K562 (cell line): ENCODE measurements at regions not wholly inside any gene's neighbourhood (a gene's known extent, or its start where the extent isn't known, plus 50 kb on each side); places are given as distances from the start of the nearest gene placed in this dataset.

Experiments
- ATAC-seq: fragments of 200-7000 bp; cut with Tn5 transposase; 3 replicates; pipeline ENCODE4 v1.9.1; 2020; ENCODE audit warnings: moderate library complexity
- BruUV-seq: library from RNA; stranded (reverse); fragments of 400-500 nt; replicated peaks from 2 replicates; lab custom pipeline; 2021; lab: Mats Ljungman, UMichigan
- CTCF ChIA-PET: fragments of 300-600 bp; formaldehyde crosslinking; extraction: SDS; loops from one replicate; lab custom pipeline; 2021; ENCODE audit warnings: low intra/inter-chr PET ratio; lab: Yijun Ruan, JAX
- POLR2A ChIA-PET: fragments of 300-600, 350-650 bp; sonication (Branson Sonifier 250); formaldehyde crosslinking; extraction: SDS; loops from one replicate; lab custom pipeline; 2021; ENCODE audit warnings: antibody characterized with exemption, inconsistent platforms; lab: Yijun Ruan, JAX
- DNase-seq, 4 experiments: peaks; one replicate each; pipeline versions ENCODE4 v3.0.0 to v3.0.0-alpha.2; 2011 to 2018; ENCODE audit warnings: low spot score in 3 of 4, mixed read lengths in 3 of 4; ENCODE audit errors: extremely low read depth in 1 of 4
- FAIRE-seq: peaks from 2 replicates; lab custom pipeline; 2011; peaks lifted over from hg19 to GRCh38; lab: Jason Lieb, UNC
- H2AFZ ChIP-seq: 2 replicates; pipeline ENCODE4 v1.6.0; 2011; ENCODE audit warnings: low read depth, low read length, control low read depth, inconsistent platforms
- H3K27ac ChIP-seq: fragments of 200-600 bp; 3 replicates; pipeline ENCODE4 v1.8.0; 2011; ENCODE audit warnings: low read depth, mild to moderate bottlenecking, control low read depth, inconsistent platforms, low read length, moderate library complexity, mixed read lengths; ENCODE audit errors: extremely low read depth
- H3K27me3 ChIP-seq, 2 experiments: fragments of 300-600 bp in 1 of 2; 2 replicates in 1 of 2; 3 replicates in 1 of 2; pipeline versions ENCODE4 v1.6.0 to v1.8.0; 2011; ENCODE audit warnings: inconsistent platforms in 2 of 2, low read length in 2 of 2, mild to moderate bottlenecking in 1 of 2, mixed read lengths in 1 of 2, moderate library complexity in 1 of 2; ENCODE audit not compliant: control insufficient read depth in 2 of 2, insufficient read depth in 2 of 2
- H3K36me3 ChIP-seq: fragments of 300-600 bp; 3 replicates; pipeline ENCODE4 v1.8.0; 2011; ENCODE audit warnings: mild to moderate bottlenecking, low read length, inconsistent platforms; ENCODE audit not compliant: control insufficient read depth, insufficient read depth
- H3K4me1 ChIP-seq, 2 experiments: fragments of 200-600 bp in 1 of 2; replicated peaks in 1 of 2; 2 replicates in 1 of 2; 3 replicates in 1 of 2; pipeline versions ENCODE4 v1.5.1 to v1.8.0; 2011; ENCODE audit warnings: inconsistent platforms in 2 of 2, low read length in 2 of 2, mild to moderate bottlenecking in 1 of 2, mixed read lengths in 1 of 2, moderate library complexity in 1 of 2; ENCODE audit not compliant: control insufficient read depth in 2 of 2, insufficient read depth in 2 of 2
- H3K4me2 ChIP-seq: 2 replicates; pipeline ENCODE4 v1.6.1; 2011; ENCODE audit warnings: low read length, control low read depth, inconsistent platforms, mixed read lengths; ENCODE audit not compliant: insufficient read depth
- H3K4me3 ChIP-seq: fragments of 200-600 bp; sonication (generic), shearing (Covaris generic); 2 replicates; pipeline ENCODE4 v1.5.1; 2016; ENCODE audit warnings: control low read depth, inconsistent platforms
- H3K79me2 ChIP-seq: fragments of 200-600 bp; 3 replicates; pipeline ENCODE4 v1.8.0; 2011; ENCODE audit warnings: low read length, inconsistent platforms; ENCODE audit not compliant: control insufficient read depth, insufficient read depth
- H3K9ac ChIP-seq, 2 experiments: 2 replicates each; pipeline versions ENCODE4 v1.6.0 to v1.6.1; 2011; ENCODE audit warnings: low read depth in 2 of 2, low read length in 2 of 2, control low read depth in 1 of 2, inconsistent platforms in 1 of 2, mild to moderate bottlenecking in 1 of 2, mixed read lengths in 1 of 2; ENCODE audit not compliant: insufficient read depth in 1 of 2
- H3K9me1 ChIP-seq: one replicate; pipeline ENCODE4 v1.6.0; 2011; ENCODE audit warnings: inconsistent platforms, mild to moderate bottlenecking, low read length, moderate library complexity; ENCODE audit not compliant: control insufficient read depth, insufficient read depth
- H3K9me3 ChIP-seq: replicated peaks from 2 replicates; pipeline ENCODE4 v1.5.1; 2011; ENCODE audit warnings: low read depth, low read length, inconsistent platforms; ENCODE audit not compliant: control insufficient read depth, insufficient read depth
- H4K20me1 ChIP-seq: replicated peaks from 2 replicates; pipeline ENCODE4 v1.6.1; 2011; ENCODE audit warnings: low read length, inconsistent platforms, mixed read lengths; ENCODE audit not compliant: control insufficient read depth, insufficient read depth
- ATF1 ChIP-seq, 2 experiments: fragments of 450-650 bp in 1 of 2; IDR thresholded peaks; 2 replicates each; pipeline ENCODE4 v1.6.1; 2016; ENCODE audit warnings: missing compliant biosample characterization in 1 of 2, missing genetic modification characterization in 1 of 2
- CHD2 ChIP-seq: IDR thresholded peaks from 2 replicates; pipeline ENCODE4 v1.6.1; 2011; ENCODE audit warnings: low read depth, low read length
- FUS ChIP-seq: fragments of 200-400 bp; formaldehyde crosslinking; optimal IDR thresholded peaks from 2 replicates; pipeline ENCODE3; 2017; ENCODE audit warnings: low read depth, low read length
- NCOA4 ChIP-seq: fragments of 450-650 bp; IDR thresholded peaks from 2 replicates; pipeline ENCODE4 v1.6.1; 2018; ENCODE audit warnings: mild to moderate bottlenecking; ENCODE audit not compliant: partially characterized antibody
- POU5F1 ChIP-seq: fragments of 150-350 bp; IDR thresholded peaks from 2 replicates; pipeline ENCODE4 v1.6.1; 2014; ENCODE audit warnings: borderline replicate concordance, low read length, low read depth, mild to moderate bottlenecking; ENCODE audit not compliant: partially characterized antibody
- RFX5 ChIP-seq: IDR thresholded peaks from 2 replicates; pipeline ENCODE4 v1.6.1; 2011; ENCODE audit warnings: low read depth, mild to moderate bottlenecking, improper control_type of control experiment, low read length
- SETDB1 ChIP-seq: IDR thresholded peaks from one replicate; pipeline ENCODE4 v1.6.1; 2012; ENCODE audit warnings: low read length, control low read depth, inconsistent platforms
- ZEB2 ChIP-seq: fragments of 450-650 bp; IDR thresholded peaks from 2 replicates; pipeline ENCODE4 v1.6.1; 2016
- WGBS: fragments of 100-300 bp; shearing (Covaris generic); methylation state at CpG from one replicate; pipeline ENCODE4 v1.1.6; 2016; ENCODE audit warnings: low coverage, mixed read lengths; ENCODE audit not compliant: insufficient coverage; ENCODE audit errors: missing lambda C conversion rate; 5-methylcytosine and 5-hydroxymethylcytosine counted together
- in situ Hi-C: fragments of 300-500 bp; cut with MboI; formaldehyde crosslinking; loops from 4 replicates; pipeline ENCODE4 v1.15.0; 2018; ENCODE audit warnings: inconsistent platforms, mixed read lengths
- intact Hi-C: fragments of 100-400 bp; cut with micrococcal nuclease; formaldehyde crosslinking; loops from 2 replicates; pipeline ENCODE4 v1.14.2; 2022
- TF ChIP-seq, protein P1 (sequence below): sonication (generic); formaldehyde crosslinking; IDR thresholded peaks from 2 replicates; pipeline ENCODE4 v1.8.1; 2023; ENCODE audit warnings: mild to moderate bottlenecking, missing genetic modification reagents
- TF ChIP-seq, protein P2 (sequence below): fragments of 200-800 bp; sonication (Bioruptor generic); IDR thresholded peaks from 2 replicates; pipeline ENCODE4 v1.6.1; 2017; ENCODE audit warnings: missing genetic modification characterization, missing compliant biosample characterization

- Histone ChIP-seq H3K9ac (no peak overlapping the region), H3K4me1 (no peaks in the 10 kb centered on the region), H3K79me2 (no peaks in the 10 kb centered on the region), H3K27me3 (no peaks in the 10 kb centered on the region), H3K36me3 (no peaks in the 10 kb centered on the region), H2AFZ (no peak overlapping the region), H3K27ac (no peak overlapping the region), H3K9me1 (no peaks in the 10 kb centered on the region), H3K4me3 (no peak overlapping the region), H3K9me3 (no peaks in the 10 kb centered on the region)
- 5% methylated on average over 2 of the region's 2 CpGs for WGBS
- no peak for DNase-seq
- in situ Hi-C loops, result no loop called here
- CTCF ChIA-PET, result no interaction called here
- FAIRE-seq, result no peak
- no peak for ATAC-seq
- no TSS peak for BruUV-seq
- POLR2A ChIA-PET, result no interaction called here
- TF ChIP-seq ZEB2 (no peak), ATF1 (CRISPR knock-in tag; IDR thresholded peaks at IDR 0.05) (no peak), ATF1 (tag; IDR thresholded peaks at IDR 0.05) (no peak), NCOA4 (no peak), RFX5 (no peak), FUS (no peak)
- TF ChIP-seq, all 486 proteins: peak for 0
- no peaks in the 10 kb centered on the region for H4K20me1 ChIP-seq
- intact Hi-C loops, result no loop called here
- H3K4me2 ChIP-seq, result no peak overlapping the region
These were observed 230.4 kb upstream of the CCDC179 start for GRCh38 chr11:23090659-23091058.

- ChIA-PET CTCF (no interaction called here), POLR2A (no interaction called here)
- no peaks in the 10 kb centered on the region for H3K9me1 ChIP-seq
- no TSS peak for BruUV-seq
- H3K79me2 ChIP-seq, result no peaks in the 10 kb centered on the region
- no peak overlapping the region for H3K9ac ChIP-seq
- no peak overlapping the region for H3K4me2 ChIP-seq
- no peaks in the 10 kb centered on the region for H4K20me1 ChIP-seq
- ATAC-seq, result no peak
- no peaks in the 10 kb centered on the region for H3K36me3 ChIP-seq
- no peaks in the 10 kb centered on the region for H3K4me1 ChIP-seq
- no peak for FAIRE-seq
- no peak overlapping the region for H3K27ac ChIP-seq
- DNase-seq, result no peak
- 3% methylated on average over 2 of the region's 2 CpGs for WGBS
- H3K4me3 ChIP-seq, result no peak overlapping the region
- intact Hi-C loops, result no loop called here
- no peaks in the 10 kb centered on the region; the same call in 1 of the 2 replicates for H3K9me3 ChIP-seq
- no peaks in the 10 kb centered on the region for H3K27me3 ChIP-seq
- no peak overlapping the region for H2AFZ ChIP-seq
- in situ Hi-C loops, result no loop called here
- TF ChIP-seq CHD2, result no peak
- TF ChIP-seq POU5F1, result no peak
- TF ChIP-seq, protein P1, sequence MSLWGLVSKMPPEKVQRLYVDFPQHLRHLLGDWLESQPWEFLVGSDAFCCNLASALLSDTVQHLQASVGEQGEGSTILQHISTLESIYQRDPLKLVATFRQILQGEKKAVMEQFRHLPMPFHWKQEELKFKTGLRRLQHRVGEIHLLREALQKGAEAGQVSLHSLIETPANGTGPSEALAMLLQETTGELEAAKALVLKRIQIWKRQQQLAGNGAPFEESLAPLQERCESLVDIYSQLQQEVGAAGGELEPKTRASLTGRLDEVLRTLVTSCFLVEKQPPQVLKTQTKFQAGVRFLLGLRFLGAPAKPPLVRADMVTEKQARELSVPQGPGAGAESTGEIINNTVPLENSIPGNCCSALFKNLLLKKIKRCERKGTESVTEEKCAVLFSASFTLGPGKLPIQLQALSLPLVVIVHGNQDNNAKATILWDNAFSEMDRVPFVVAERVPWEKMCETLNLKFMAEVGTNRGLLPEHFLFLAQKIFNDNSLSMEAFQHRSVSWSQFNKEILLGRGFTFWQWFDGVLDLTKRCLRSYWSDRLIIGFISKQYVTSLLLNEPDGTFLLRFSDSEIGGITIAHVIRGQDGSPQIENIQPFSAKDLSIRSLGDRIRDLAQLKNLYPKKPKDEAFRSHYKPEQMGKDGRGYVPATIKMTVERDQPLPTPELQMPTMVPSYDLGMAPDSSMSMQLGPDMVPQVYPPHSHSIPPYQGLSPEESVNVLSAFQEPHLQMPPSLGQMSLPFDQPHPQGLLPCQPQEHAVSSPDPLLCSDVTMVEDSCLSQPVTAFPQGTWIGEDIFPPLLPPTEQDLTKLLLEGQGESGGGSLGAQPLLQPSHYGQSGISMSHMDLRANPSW (CRISPR knock-in tag), result no peak
- no peak for TF ChIP-seq SETDB1
- TF ChIP-seq, protein P2, sequence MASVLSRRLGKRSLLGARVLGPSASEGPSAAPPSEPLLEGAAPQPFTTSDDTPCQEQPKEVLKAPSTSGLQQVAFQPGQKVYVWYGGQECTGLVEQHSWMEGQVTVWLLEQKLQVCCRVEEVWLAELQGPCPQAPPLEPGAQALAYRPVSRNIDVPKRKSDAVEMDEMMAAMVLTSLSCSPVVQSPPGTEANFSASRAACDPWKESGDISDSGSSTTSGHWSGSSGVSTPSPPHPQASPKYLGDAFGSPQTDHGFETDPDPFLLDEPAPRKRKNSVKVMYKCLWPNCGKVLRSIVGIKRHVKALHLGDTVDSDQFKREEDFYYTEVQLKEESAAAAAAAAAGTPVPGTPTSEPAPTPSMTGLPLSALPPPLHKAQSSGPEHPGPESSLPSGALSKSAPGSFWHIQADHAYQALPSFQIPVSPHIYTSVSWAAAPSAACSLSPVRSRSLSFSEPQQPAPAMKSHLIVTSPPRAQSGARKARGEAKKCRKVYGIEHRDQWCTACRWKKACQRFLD (CRISPR knock-in tag), result no peak
These were observed 235.4 kb upstream of the CCDC179 start for GRCh38 chr11:23095650-23096189.
